GM18505 (cell line): ENCODE measurements at regions not wholly inside any gene's neighbourhood (a gene's known extent, or its start where the extent isn't known, plus 50 kb on each side); places are given as distances from the start of the nearest gene placed in this dataset.

Experiments
- ATAC-seq: cut with Tn5 transposase; IDR thresholded peaks from one replicate; pipeline ENCODE4 v1.9.1; 2021; ENCODE audit not compliant: unreplicated experiment
- POLR2A ChIP-seq: IDR thresholded peaks from 4 replicates; pipeline ENCODE4 v1.6.1; 2011; ENCODE audit warnings: borderline replicate concordance; ENCODE audit not compliant: insufficient read depth, insufficient read length; ENCODE audit errors: extremely low read depth

- no peak for TF ChIP-seq POLR2A
- no peak for ATAC-seq
Observed at GRCh38 chr5:119814655-119815054, 185.3 kb downstream of the FAM170A start.

GRCh38 chr5:119816055-119816454 is 186.7 kb downstream of the FAM170A start:
- ATAC-seq, result no peak
- TF ChIP-seq POLR2A, result no peak

GRCh38 chr5:119820016-119820415 is 190.7 kb downstream of the FAM170A start:
- TF ChIP-seq POLR2A, result no peak
- ATAC-seq, result no peak

GRCh38 chr5:119820608-119821007 is 191.2 kb downstream of the FAM170A start:
- no peak for TF ChIP-seq POLR2A
- ATAC-seq, result no peak

- no peak for ATAC-seq
- no peak for TF ChIP-seq POLR2A
Observed at GRCh38 chr5:119828541-119828940, 199.2 kb downstream of the FAM170A start.

GRCh38 chr5:119829341-119829740 is 200.0 kb downstream of the FAM170A start:
- no peak for ATAC-seq

GRCh38 chr5:119833176-119833575 is 203.8 kb downstream of the FAM170A start:
- ATAC-seq, result no peak
- TF ChIP-seq POLR2A, result no peak

More at GRCh38 chr5:119829341-119829740, 200.0 kb downstream of the FAM170A start:
- no peak for TF ChIP-seq POLR2A

- no peak for TF ChIP-seq POLR2A
- ATAC-seq, result no peak
Observed at GRCh38 chr5:119840175-119840574, 210.8 kb downstream of the FAM170A start.

GRCh38 chr5:119852140-119852539 is 222.8 kb downstream of the FAM170A start:
- no peak for ATAC-seq
- no peak for TF ChIP-seq POLR2A

GRCh38 chr5:119860463-119860862 is 231.1 kb downstream of the FAM170A start:
- TF ChIP-seq POLR2A, result no peak
- ATAC-seq, result no peak

GRCh38 chr5:119862619-119863018 is 233.3 kb downstream of the FAM170A start:
- no peak for ATAC-seq
- TF ChIP-seq POLR2A, result no peak

- no peak for TF ChIP-seq POLR2A
- ATAC-seq, result no peak
Observed at GRCh38 chr5:119864286-119864685, 234.9 kb downstream of the FAM170A start.

- TF ChIP-seq POLR2A, result no peak
- ATAC-seq, result no peak
Observed at GRCh38 chr5:119873611-119874010, 244.3 kb downstream of the FAM170A start.

- TF ChIP-seq POLR2A, result no peak
- no peak for ATAC-seq
Observed at GRCh38 chr5:119876522-119876921, 247.2 kb downstream of the FAM170A start.

GRCh38 chr5:119878712-119879111 is 249.4 kb downstream of the FAM170A start:
- TF ChIP-seq POLR2A, result no peak
- no peak for ATAC-seq

- no peak for ATAC-seq
Observed at GRCh38 chr5:119879446-119879845, 250.1 kb downstream of the FAM170A start.

GRCh38 chr5:119895066-119895465 is 265.7 kb downstream of the FAM170A start:
- TF ChIP-seq POLR2A, result no peak
- ATAC-seq, result no peak

More at GRCh38 chr5:119879446-119879845, 250.1 kb downstream of the FAM170A start:
- TF ChIP-seq POLR2A, result no peak
